A549 (cell line): ENCODE measurements at regions not wholly inside any gene's neighbourhood (a gene's known extent, or its start where the extent isn't known, plus 50 kb on each side); places are given as distances from the start of the nearest gene placed in this dataset.

Source experiments
- ATAC-seq, 2 experiments: fragments of 200-7000 bp in 1 of 2; fragments of >200 bp in 1 of 2; cut with Nextera tagmentation in 1 of 2; cut with Tn5 transposase in 1 of 2; 3 replicates each; pipeline versions ENCODE4 v1.8.0 to v1.9.1; 2018 to 2020; ENCODE audit warnings: mild to moderate bottlenecking in 1 of 2, moderate library complexity in 1 of 2
- CTCF ChIA-PET: fragments of 300-600 bp; sonication (Branson Sonifier 250); formaldehyde crosslinking; extraction: SDS; loops from one replicate; lab custom pipeline; 2021; ENCODE audit warnings: antibody characterized with exemption, inconsistent platforms; lab: Yijun Ruan, JAX
- POLR2A ChIA-PET: fragments of 350-600 bp; formaldehyde crosslinking; extraction: SDS; loops from one replicate; lab custom pipeline; 2021; ENCODE audit warnings: antibody characterized with exemption, inconsistent platforms; lab: Yijun Ruan, JAX
- DNase-seq, 2 experiments: peaks; one replicate each; pipeline versions ENCODE4 v3.0.0 to v3.0.0-alpha.2; 2011 to 2016; ENCODE audit warnings: low read depth in 1 of 2, low spot score in 1 of 2
- FAIRE-seq: peaks from 2 replicates; lab custom pipeline; 2011; peaks lifted over from hg19 to GRCh38; lab: Jason Lieb, UNC
- H3K27ac ChIP-seq, 2 experiments: fragments of >200 bp; sonication (Bioruptor Twin); formaldehyde crosslinking; 3 replicates each; pipeline ENCODE4 v1.5.1; 2016 to 2017
- H3K4me1 ChIP-seq: fragments of >200 bp; sonication (Bioruptor Twin); formaldehyde crosslinking; 3 replicates; pipeline ENCODE4 v1.6.1; 2016
- H3K4me2 ChIP-seq: fragments of >200 bp; sonication (Bioruptor Twin); formaldehyde crosslinking; 3 replicates; pipeline ENCODE4 v1.6.1; 2016
- H3K4me3 ChIP-seq: fragments of >200 bp; sonication (Bioruptor Twin); formaldehyde crosslinking; 3 replicates; pipeline ENCODE4 v1.5.1; 2016
- H3K9me3 ChIP-seq: fragments of >200 bp; sonication (Bioruptor Twin); formaldehyde crosslinking; 3 replicates; pipeline ENCODE4 v1.6.1; 2016
- BHLHE40 ChIP-seq: IDR thresholded peaks from 2 replicates; pipeline ENCODE4 v1.6.1; 2012; ENCODE audit warnings: low read depth, low read length, inconsistent platforms
- CHD4 ChIP-seq: fragments of 200-600 bp; sonication (generic); IDR thresholded peaks from 2 replicates; pipeline ENCODE4 v1.6.1; 2016; ENCODE audit warnings: antibody characterized with exemption, mild to moderate bottlenecking, borderline replicate concordance
- EHF ChIP-seq: fragments of 250-450 bp; sonication (Bioruptor Pico); IDR thresholded peaks from 2 replicates; pipeline ENCODE4 v1.5.0; 2020; ENCODE audit warnings: mild to moderate bottlenecking
- EP300 ChIP-seq, 2 experiments: fragments of >200 bp; sonication (Bioruptor Twin); formaldehyde crosslinking; IDR thresholded peaks; 2 replicates in 1 of 2; 3 replicates in 1 of 2; pipeline ENCODE4 v1.6.1; 2016 to 2017
- ESRRA ChIP-seq: fragments of 150-350 bp; IDR thresholded peaks from 2 replicates; pipeline ENCODE4 v1.6.1; 2014; ENCODE audit warnings: mild to moderate bottlenecking, low read length, borderline replicate concordance
- FOSL2 ChIP-seq, 2 experiments: fragments of 450-650 bp in 1 of 2; fragments of >200 bp in 1 of 2; sonication (Bioruptor Twin) in 1 of 2; formaldehyde crosslinking; IDR thresholded peaks; 2 replicates each; pipeline versions ENCODE4 v1.5.0 to v1.6.1; 2016 to 2020; ENCODE audit warnings: mild to moderate bottlenecking in 1 of 2, moderate library complexity in 1 of 2
- HEYL ChIP-seq: fragments of 250-450 bp; sonication (Bioruptor Pico); IDR thresholded peaks from 2 replicates; pipeline ENCODE4 v1.8.0; 2021; ENCODE audit warnings: mild to moderate bottlenecking, moderate library complexity
- KDM5A ChIP-seq: fragments of 200-600 bp; sonication (generic); IDR thresholded peaks from 2 replicates; pipeline ENCODE4 v1.6.1; 2016; ENCODE audit warnings: antibody characterized with exemption, mild to moderate bottlenecking
- MAFK ChIP-seq: fragments of 450-650 bp; IDR thresholded peaks from 2 replicates; pipeline ENCODE4 v1.6.1; 2014; ENCODE audit not compliant: partially characterized antibody
- MAZ ChIP-seq: fragments of 150-350 bp; IDR thresholded peaks from 2 replicates; pipeline ENCODE4 v1.6.1; 2014; ENCODE audit warnings: antibody characterized with exemption, low read depth, low read length, borderline replicate concordance
- MYC ChIP-seq: IDR thresholded peaks from 2 replicates; pipeline ENCODE4 v1.6.1; 2012; ENCODE audit warnings: mild to moderate bottlenecking, inconsistent platforms, low read length, improper control_type of control experiment, borderline replicate concordance
- NFE2L2 ChIP-seq: fragments of 150-350 bp; conservative IDR thresholded peaks from 2 replicates; pipeline ENCODE4 v1.6.1; 2014; ENCODE audit warnings: low read length
- NPAS2 ChIP-seq: fragments of 250-450 bp; sonication (Bioruptor Pico); IDR thresholded peaks from 2 replicates; pipeline ENCODE4 v1.8.0; 2022; ENCODE audit warnings: mild to moderate bottlenecking, moderate library complexity, borderline replicate concordance
- PBX3 ChIP-seq: IDR thresholded peaks from 2 replicates; pipeline ENCODE4 v1.6.1; 2012
- PHF8 ChIP-seq: fragments of 200-600 bp; sonication (generic); IDR thresholded peaks from 2 replicates; pipeline ENCODE4 v1.6.1; 2016; ENCODE audit warnings: low read depth, mild to moderate bottlenecking, antibody characterized with exemption, moderate library complexity, borderline replicate concordance
- REST ChIP-seq: fragments of 200-600 bp; sonication (generic); IDR thresholded peaks from 2 replicates; pipeline ENCODE4 v1.6.1; 2016; ENCODE audit warnings: antibody characterized with exemption, mild to moderate bottlenecking, moderate library complexity
- SREBF2 ChIP-seq: fragments of 450-650 bp; IDR thresholded peaks from 2 replicates; pipeline ENCODE4 v1.6.1; 2014; ENCODE audit warnings: mild to moderate bottlenecking, moderate library complexity
- TFCP2L1 ChIP-seq: fragments of 250-450 bp; sonication (Bioruptor Pico); IDR thresholded peaks from 2 replicates; pipeline ENCODE4 v1.5.0; 2021; ENCODE audit warnings: mild to moderate bottlenecking
- ZC3H11A ChIP-seq: fragments of 450-650 bp; IDR thresholded peaks from 2 replicates; pipeline ENCODE4 v1.6.1; 2014; ENCODE audit warnings: antibody characterized with exemption, mild to moderate bottlenecking
- ZNF302 ChIP-seq: fragments of 250-450 bp; sonication (Bioruptor Pico); IDR thresholded peaks from 2 replicates; pipeline ENCODE4 v1.9.0; 2021; ENCODE audit warnings: inconsistent platforms, mild to moderate bottlenecking, moderate library complexity
- WGBS: methylation state at CpG from one replicate; pipeline ENCODE4 v1.1.6; 2017; ENCODE audit errors: missing lambda C conversion rate; 5-methylcytosine and 5-hydroxymethylcytosine counted together
- TF ChIP-seq, protein P1 (sequence below): fragments of 450-650 bp; IDR thresholded peaks from 2 replicates; pipeline ENCODE4 v1.6.1; 2014; ENCODE audit warnings: antibody characterized with exemption

DNA sequence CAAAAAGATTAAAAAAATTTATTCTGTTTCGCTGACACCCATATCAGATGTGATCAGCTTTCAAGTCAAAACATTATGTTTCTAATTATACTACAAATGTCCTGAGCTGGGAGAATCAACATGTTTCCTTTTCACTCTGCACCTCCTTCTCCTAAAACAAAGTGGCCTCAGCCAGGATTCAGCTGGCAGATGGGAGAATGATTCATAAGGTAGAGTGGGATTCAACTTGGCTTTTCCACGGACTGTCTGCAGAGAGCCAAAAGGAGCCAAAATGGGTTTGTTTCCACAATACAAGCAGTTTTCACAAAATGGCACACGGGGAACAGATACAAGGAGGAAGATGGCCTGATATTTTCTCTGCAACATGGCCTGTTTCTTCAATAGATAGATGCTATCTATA lies 376.5 kb upstream of the PRKCQ start:
- Histone ChIP-seq H3K4me1 (no peaks in the 10 kb centered on the region), H3K4me2 (no peak overlapping the region), H3K4me3 (no peak overlapping the region), H3K27ac (no peak overlapping the region), H3K9me3 (no peaks in the 10 kb centered on the region)
- DNase-seq (no peak), FAIRE-seq (no peak), ATAC-seq (no peak)
- WGBS: 43% methylated on average over 3 of the region's 3 CpGs
- TF ChIP-seq, protein P1, sequence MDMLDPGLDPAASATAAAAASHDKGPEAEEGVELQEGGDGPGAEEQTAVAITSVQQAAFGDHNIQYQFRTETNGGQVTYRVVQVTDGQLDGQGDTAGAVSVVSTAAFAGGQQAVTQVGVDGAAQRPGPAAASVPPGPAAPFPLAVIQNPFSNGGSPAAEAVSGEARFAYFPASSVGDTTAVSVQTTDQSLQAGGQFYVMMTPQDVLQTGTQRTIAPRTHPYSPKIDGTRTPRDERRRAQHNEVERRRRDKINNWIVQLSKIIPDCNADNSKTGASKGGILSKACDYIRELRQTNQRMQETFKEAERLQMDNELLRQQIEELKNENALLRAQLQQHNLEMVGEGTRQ: no peak
- no peak for TF ChIP-seq FOSL2 (IDR thresholded peaks at IDR 0.05)
- TF ChIP-seq FOSL2 (CRISPR knock-in tag; IDR thresholded peaks at IDR 0.05): no peak
- TF ChIP-seq EHF (CRISPR knock-in tag): no peak
- no peak for TF ChIP-seq CHD4
- no peak for TF ChIP-seq EP300 (IDR thresholded peaks at IDR 0.05)
- TF ChIP-seq BHLHE40: no peak
- no peak for TF ChIP-seq MAFK
- TF ChIP-seq PBX3: no peak
- TF ChIP-seq NFE2L2: no peak
- TF ChIP-seq HEYL (CRISPR knock-in tag): no peak
- CTCF ChIA-PET: no interaction called here
- POLR2A ChIA-PET: no interaction called here

DNA sequence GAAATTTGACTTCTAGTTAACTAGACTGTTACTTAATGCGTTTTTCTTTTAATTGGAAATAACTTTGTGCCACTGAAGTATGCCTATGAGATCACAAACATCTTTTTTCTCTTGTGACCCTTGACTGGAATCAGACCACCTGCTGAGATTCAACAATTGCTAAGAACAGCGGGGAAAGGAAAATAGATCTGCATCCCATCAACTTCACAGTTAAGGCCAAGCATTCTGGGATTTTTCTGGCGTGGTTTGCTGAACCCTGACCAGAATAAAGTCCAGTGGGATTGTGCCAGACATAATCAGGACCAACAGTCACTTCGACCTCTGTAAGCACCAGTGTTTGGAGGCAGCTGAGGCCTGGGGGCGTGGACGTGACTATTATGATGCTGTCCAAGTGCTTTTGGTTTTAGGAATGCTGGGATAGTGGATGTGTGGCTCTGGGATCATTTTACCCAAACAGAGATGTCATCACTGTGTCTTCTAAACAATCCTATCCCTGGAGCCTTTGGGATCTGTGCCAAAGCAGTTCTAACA lies 373.3 kb upstream of the PRKCQ start:
- Histone ChIP-seq H3K4me1 (no peaks in the 10 kb centered on the region), H3K4me3 (no peak overlapping the region), H3K27ac (no peak overlapping the region), H3K4me2 (no peak overlapping the region), H3K9me3 (peaks cover 3% of the 10 kb centered on the region; the same call in 1 of the 3 replicates)
- FAIRE-seq: no peak
- ChIA-PET POLR2A (no interaction called here), CTCF (interaction anchor here (0.6 kb wide), 1 partner anchor 12 kb away, joined by 3 read pairs; no protein-coding TSS in a partner anchor)
- 32% methylated on average over 6 of the region's 6 CpGs for WGBS
- TF ChIP-seq HEYL (CRISPR knock-in tag): no peak
- TF ChIP-seq NPAS2: no peak
- no peak for TF ChIP-seq NFE2L2
- no peak for TF ChIP-seq FOSL2 (IDR thresholded peaks at IDR 0.05)
- no peak for TF ChIP-seq FOSL2 (CRISPR knock-in tag; IDR thresholded peaks at IDR 0.05)
- TF ChIP-seq KDM5A: no peak
- TF ChIP-seq MAFK: no peak
- no peak for TF ChIP-seq PHF8
- TF ChIP-seq ZC3H11A: no peak
- TF ChIP-seq PBX3: no peak
- no peak for TF ChIP-seq TFCP2L1 (CRISPR knock-in tag)
- TF ChIP-seq ZNF302: no peak
- DNase-seq: no peak
- ATAC-seq: no peak

- CTCF ChIA-PET: interaction anchor here (0.6 to 1.7 kb wide), 2 partner anchors 32 to 228 kb away, joined by 3 to 5 read pairs; no protein-coding TSS in a partner anchor
- H3K4me3 ChIP-seq: no peak overlapping the region
- H3K27ac ChIP-seq: no peak overlapping the region
- TF ChIP-seq EP300 (IDR thresholded peaks at IDR 0.05) (no peak), ESRRA (no peak), CHD4 (no peak)
- POLR2A ChIA-PET: no interaction called here
- WGBS: 36% methylated on average over 4 of the region's 4 CpGs
- no peaks in the 10 kb centered on the region for H3K4me1 ChIP-seq
- peak; percentile 76 for FAIRE-seq
- H3K9me3 ChIP-seq: peaks cover 6% of the 10 kb centered on the region; the same call in 2 of the 3 replicates
- no peak for ATAC-seq
- H3K4me2 ChIP-seq: no peak overlapping the region
- DNase-seq: no peak
Observed at GRCh38 chr10:6951732-6952131, 371.7 kb upstream of the PRKCQ start.

DNA sequence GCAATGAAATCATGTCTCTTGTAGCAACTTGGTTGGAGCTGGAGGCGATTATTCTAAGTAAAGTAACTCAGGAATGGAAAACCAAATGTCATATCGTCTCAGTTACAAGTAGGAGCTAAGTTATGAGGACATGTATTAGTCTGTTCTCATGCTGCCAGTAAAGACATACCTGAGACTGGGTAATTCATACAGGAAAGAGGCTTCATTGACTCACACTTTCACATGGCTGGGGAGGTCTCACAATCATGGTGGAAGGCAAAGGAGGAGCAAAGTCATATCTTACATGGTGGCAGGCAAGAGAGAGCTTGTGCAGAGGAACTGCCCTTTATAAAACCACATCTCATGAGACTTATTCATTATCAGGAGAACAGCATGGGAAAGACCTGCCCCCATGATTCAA lies 370.1 kb upstream of the PRKCQ start:
- ChIA-PET POLR2A (no interaction called here), CTCF (interaction anchor here (0.6 to 1.7 kb wide), 4 partner anchors 13 to 576 kb away, joined by 3 to 5 read pairs (median 4); no protein-coding TSS in a partner anchor)
- no peak overlapping the region for H3K27ac ChIP-seq
- WGBS: 9% methylated on average over 2 of the region's 2 CpGs
- DNase-seq (no peak), ATAC-seq (no peak), FAIRE-seq (no peak)
- no peak overlapping the region for H3K4me2 ChIP-seq
- no peaks in the 10 kb centered on the region for H3K4me1 ChIP-seq
- H3K9me3 ChIP-seq: peaks cover 9% of the 10 kb centered on the region; the same call in 2 of the 3 replicates
- no peak overlapping the region for H3K4me3 ChIP-seq
- no peak for TF ChIP-seq MAFK
- no peak for TF ChIP-seq SREBF2
- no peak for TF ChIP-seq TFCP2L1 (CRISPR knock-in tag)
- no peak for TF ChIP-seq PBX3
- no peak for TF ChIP-seq MAZ
- no peak for TF ChIP-seq REST
- no peak for TF ChIP-seq ZNF302
- no peak for TF ChIP-seq CHD4
- TF ChIP-seq MYC: no peak
